NCI-H82 treated with DMSO at 0.1 percent for 48 hours (cell line): ENCODE measurements at regions not wholly inside any gene's neighbourhood (a gene's known extent, or its start where the extent isn't known, plus 50 kb on each side); places are given as distances from the start of the nearest gene placed in this dataset.
"Not testable (repeated sequence)": the region's sequence is repeated elsewhere in the genome, so short reads cannot be mapped to it uniquely, and the experiment has no call there.

Experiments used
- DNase-seq: peaks from one replicate; lab custom pipeline; 2025; ENCODE audit not compliant: unreplicated experiment; lab: John Stamatoyannopoulos, UW

DNA sequence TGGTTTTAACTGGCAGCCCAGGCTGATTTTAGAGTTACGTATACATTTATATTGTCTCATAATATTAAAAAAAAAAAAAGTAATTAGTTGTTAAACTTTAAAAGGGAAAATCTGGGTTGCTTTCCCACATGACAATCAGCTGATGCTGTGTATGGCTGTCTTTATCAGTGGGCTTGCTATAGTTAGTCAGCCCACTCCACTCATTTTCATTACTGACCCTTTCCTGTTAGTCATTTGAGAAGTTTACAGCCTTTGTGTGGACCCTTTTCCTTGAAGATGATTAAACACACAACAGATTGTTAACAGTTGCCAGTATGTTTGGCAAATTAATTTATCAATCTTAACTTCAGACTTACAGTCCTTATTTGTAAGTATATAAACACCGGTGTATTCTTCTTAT lies 164.5 kb upstream of the AGR3 start:
- no peak for DNase-seq

GRCh38 chr7:17046666-17047065 lies 164.9 kb upstream of the AGR3 start:
- DNase-seq, result no peak

GRCh38 chr7:17053164-17053563 lies 171.4 kb upstream of the AGR3 start:
- not testable (repeated sequence) for DNase-seq

GRCh38 chr7:17054206-17054605 lies 172.4 kb upstream of the AGR3 start:
- no peak for DNase-seq

DNA sequence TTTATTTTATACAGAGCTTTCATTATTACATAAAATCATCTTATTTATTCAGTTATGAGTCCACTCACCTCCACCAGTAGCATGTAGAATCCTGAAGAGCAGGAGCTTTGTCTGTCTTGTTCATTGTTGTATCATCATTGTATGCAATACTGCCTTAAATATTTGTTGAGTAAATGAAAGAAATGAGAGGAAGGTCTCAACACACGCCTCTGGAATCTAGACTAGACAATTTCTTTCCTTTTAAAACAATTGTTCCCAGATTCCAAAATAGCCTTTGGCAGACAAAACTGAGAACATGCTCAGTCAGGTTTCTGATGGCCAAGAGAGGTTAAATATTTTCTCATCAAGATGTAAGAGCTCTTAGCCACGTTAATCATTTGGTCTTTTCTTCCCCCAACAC lies 173.1 kb upstream of the AGR3 start:
- DNase-seq, result no peak

- DNase-seq, result no peak
Measured at GRCh38 chr7:17055596-17055995, 173.8 kb upstream of the AGR3 start.

DNA sequence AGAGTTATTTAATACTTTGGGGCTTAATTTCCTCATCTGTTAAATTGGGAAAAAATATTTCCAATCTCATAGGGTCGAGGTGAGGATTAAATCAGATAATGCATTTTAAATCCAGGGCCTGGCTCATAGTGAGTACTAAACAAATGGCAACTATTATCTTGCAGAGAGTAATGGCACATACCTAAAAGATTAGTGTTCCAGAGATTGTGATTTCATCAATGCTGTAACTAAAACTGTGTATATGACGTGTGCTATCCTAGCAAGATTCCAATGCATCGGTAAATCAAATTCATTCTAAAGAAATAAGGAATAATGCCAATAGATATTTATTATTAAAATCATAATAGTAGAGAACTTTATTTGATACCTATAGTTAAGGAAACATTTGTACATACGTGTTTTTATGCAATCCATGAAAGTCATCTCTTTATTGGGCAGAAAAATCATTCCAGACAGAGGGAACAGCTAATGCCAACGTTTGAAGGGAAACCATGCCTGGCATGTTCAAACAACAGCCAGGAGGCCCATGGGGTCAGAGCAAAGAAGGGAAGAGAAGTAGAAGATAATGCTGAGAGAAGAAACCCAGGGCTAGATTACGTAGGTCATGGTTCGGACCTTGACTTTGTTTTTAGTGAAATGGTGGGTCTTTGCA lies 174.8 kb upstream of the AGR3 start:
- no peak for DNase-seq

GRCh38 chr7:17057143-17057509 lies 175.3 kb upstream of the AGR3 start:
- no peak for DNase-seq

- no peak for DNase-seq
Measured at GRCh38 chr7:17058568-17058967, 176.8 kb upstream of the AGR3 start.

- no peak for DNase-seq
Measured at GRCh38 chr7:17060051-17060450, 178.3 kb upstream of the AGR3 start.

GRCh38 chr7:17061443-17061842 lies 179.7 kb upstream of the AGR3 start:
- no peak for DNase-seq

GRCh38 chr7:17062151-17063044 lies 180.6 kb upstream of the AGR3 start:
- DNase-seq, result no peak

DNA sequence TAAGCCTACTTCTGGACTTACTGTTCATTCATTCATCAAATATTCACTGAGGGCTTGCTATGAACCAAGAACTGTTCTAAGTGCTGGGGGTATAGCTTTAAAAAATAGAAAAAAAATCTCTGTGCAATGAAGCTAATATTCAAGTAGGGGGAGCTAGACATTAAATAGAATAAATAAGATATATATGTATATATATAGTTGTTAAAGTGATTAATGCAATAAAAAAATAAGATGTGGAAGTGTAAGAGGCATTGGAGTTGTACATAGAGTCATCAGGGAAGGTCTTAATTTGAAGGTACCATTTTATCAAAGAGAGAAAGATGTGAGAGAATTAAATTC lies 181.2 kb upstream of the AGR3 start:
- DNase-seq, result no peak

DNA sequence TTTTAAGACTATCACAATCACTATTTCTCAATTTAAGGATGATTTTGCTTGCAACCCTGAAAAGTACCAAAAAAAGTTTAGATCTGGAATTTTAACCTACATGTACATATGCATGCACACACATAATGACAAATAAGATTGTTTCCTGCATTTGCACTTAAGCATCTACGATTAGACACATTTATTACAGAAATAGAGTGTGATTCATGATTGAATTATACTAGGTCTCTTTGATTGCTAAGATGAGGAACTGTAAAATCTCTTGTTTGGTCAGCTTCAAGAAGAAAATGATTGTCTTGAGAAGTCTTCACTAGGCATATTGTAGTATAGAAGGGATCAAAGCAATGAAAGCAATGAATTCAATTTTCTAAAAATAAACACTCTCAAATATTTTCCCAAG lies 185.9 kb upstream of the AGR3 start:
- no peak for DNase-seq

DNA sequence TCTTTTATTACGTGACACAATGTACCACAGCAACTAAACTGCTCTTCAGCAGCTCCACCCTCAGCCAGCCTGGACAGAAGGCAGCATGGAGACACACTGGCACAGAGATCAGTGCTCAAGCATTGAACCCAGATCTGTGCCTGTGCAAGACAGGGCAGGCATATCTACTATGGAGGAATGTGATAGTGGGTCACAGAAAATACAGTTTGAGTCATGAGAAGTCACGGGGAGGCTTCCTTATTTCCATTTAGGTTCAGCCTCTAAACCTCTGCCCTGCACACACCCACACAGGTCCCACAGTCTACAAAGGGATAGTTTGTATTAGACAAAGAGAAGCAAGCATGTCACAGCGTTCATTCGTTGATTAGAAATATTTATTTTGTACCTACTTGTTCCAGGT lies 187.4 kb upstream of the AGR3 start:
- DNase-seq, result no peak

- no peak for DNase-seq
Measured at GRCh38 chr7:17070231-17070708, 188.5 kb upstream of the AGR3 start.

- no peak for DNase-seq
Measured at GRCh38 chr7:17071866-17072265, 190.1 kb upstream of the AGR3 start.

DNA sequence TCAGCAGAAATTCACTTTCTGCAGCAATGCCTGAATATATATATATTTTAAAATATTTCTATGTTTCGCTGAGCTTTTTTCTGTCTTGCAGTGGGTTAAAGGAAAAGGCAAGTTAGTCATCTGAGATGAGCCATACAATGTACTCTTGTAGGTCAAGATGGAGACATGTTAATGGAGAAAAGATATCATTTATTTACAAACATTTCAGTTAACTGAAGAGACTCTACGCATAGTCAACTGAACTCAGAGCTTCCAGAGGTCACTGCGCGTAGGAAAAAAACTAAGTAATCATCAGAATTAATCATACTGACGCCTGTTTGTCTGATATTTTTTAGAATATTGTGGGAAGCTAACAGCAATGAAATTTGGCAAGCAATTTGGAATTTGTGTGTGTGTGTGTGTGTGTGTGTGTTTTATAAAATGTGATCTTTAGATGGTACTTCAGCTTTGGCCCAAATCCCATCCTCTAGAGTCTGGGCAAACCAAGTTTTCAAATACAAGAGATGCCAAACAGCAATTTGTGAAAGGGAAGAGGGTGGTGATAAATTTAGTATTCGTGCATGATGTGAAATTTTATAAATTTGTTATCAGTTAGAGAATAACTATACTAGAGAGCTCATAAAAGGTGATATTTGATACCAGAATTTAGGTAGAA lies 193.9 kb upstream of the AGR3 start:
- no peak for DNase-seq

- DNase-seq, result no peak
Measured at GRCh38 chr7:17078298-17078697, 196.5 kb upstream of the AGR3 start.

GRCh38 chr7:17083392-17084165 lies 201.8 kb upstream of the AGR3 start:
- DNase-seq, result no peak

DNA sequence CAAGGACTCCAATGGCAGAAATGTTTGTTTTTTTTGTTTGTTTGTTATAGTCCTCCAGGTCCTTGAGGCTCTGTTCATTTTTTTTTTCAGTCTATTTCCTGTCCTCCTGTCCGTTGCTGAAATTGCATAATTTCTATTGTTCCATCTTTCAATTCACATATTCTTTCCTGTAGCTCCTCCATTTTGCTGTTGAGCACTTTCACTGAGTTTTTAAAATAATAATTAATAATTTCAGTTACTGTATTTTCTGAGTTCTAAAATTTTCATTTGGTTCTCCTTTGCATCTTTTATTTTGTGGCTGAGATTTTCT lies 202.3 kb upstream of the AGR3 start:
- DNase-seq, result no peak

DNA sequence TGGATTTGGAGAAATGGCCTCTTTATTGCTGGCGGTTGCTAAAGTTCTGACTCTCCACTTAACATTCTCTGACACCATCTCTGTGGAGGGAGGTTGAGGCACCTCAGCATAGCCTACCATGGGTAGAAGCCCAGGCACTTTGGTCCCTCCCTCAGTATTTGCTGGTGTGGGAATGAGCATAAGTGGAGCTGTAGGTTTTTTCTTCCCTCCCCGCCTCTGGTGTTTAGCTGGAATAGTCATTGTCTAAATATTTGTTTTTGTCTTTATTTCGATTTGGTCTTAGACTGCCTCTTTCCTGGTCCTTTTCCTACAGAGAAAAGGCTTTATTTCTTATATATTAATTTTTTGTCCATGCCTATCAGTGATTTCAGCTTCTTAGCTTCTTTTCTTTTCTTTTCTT lies 203.4 kb upstream of the AGR3 start:
- no peak for DNase-seq
